ENCODE measurements at regions not wholly inside any gene's neighbourhood (a gene's known extent, or its start where the extent isn't known, plus 50 kb on each side); places are given as distances from the start of the nearest gene placed in this dataset.

DNA sequence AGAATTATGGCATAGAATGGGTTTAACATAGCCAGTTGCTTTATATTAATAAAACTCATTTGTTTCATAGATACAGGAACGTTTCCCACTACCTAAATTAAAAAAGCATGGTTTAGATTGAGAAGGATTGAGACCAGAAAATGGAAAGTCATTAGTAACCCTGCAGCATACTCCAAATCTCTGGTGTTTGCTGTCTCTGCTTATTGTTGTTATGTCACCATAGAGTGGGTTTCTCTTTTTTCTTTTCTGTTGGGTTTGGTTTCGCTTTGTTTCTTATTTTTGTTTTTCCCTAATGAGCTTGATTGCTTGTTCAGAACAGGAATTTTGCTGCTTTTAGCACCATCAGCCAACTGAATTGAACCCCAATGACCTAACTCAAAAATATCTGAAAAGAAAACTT is 1034.8 kb downstream of the MAT2B start:
- no peak for DNase-seq

DNA sequence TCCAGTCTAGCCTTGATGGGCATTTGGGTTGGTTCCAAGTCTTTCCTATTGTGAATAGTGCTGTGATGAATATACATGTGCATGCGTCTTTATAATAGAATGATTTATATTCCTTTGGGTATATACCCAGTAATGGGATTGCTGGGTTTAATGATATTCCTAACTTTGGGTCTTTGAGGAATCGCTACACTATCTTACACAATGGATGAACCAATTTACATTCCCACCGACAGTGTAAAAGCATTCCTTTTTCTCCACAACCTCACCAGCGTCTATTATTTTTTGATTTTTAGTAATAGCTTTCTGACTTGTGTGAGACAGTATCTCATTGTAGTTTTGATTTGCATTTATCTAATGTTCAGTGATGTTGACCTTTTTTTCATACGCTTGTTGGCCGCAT is 1040.1 kb downstream of the MAT2B start:
- DNase-seq, result no peak

DNA sequence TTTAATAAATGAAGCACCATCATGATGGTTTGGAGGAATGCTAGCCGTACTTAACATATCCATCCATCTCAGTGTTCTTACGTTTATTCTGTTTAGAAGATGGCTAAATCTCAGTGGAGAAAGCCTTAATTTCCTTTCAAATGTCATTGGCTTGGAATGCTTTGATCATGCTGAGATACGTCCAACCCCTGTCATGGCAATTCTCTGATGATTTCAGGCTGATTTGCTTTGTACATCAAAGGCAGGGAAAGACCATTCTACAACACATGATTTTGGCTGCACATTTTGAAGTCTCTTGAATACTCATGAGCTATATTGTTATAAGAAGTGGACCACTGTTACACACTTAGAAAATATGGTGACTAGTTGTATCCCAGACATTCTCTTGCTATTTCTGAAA is 1048.4 kb downstream of the MAT2B start:
- no peak for DNase-seq

DNA sequence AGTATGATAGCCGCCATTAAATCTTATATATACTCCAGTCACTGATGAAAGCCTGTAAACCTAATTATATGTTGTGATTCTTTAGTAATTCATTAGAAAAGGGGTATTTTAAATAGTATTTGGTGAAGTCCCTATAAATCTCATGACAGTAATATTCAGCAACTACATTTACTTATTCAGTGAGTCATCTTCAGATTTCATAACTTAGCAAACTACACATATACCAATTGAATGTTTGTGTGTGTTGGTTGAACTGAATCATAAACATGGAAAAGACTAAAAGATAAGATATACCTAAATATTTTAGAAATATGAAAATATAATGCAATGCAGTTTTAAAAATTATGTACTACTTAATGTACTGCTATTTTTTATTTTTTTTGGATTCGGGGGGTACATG is 1050.4 kb downstream of the MAT2B start:
- no peak for DNase-seq

DNA sequence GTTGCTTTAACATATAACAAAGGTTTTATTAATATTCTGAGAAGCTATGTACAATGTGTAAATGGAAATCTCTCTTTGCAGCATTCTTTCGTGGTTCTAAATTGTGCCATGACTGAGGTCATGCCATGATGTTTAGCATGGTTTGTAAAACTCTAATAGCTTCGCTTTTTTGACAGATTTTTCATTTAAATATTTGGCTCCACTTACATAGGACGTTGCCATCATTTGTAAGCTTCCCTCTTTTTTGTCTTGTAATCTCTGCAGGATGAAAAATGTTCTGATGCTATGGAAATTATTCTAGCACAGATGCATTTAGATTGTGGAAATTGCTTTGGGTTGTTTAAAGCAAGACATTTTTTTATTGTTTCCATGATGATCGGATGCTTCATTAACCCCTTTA is 1054.8 kb downstream of the MAT2B start:
- DNase-seq, result no peak

DNA sequence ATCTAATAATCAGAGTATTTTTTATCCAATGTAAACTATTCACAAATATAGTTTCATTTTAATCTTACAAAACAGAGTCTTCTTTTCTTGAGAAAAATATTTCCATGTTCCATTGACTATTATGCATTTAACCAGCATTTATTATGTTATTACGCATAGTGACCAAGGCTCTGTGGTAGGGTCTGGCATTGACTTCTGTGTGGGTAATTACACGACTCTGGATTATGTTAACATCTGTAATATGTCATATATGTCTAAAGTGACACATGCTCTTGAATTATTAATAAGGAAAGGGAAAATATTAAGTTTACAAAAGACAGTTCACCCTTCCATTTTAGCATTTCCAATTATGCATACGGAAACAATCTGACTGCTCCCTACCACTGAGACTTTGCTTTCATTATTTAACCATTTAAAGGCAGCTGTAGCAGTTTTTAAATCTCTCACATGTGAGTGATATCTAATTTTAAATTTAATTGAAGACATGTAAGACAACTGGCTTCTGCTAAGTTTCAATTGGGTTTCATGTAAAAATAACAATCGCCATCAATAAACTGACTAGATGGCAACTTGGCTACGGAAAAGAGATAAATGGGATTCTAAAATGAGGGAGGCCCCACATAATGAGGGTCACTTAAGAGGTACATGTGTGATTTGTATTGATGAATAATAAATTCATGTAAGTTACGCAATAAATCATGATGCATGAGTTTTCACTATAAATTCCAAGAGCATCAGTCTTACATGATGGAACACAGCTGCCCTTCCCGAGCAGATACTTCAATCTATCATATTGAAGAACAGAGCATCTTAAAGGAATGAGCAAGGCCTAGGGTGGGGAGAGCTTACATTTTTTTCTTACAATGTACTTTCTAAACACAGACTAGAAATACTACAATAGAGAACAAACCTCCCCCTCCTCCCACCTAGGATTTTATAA is 1056.8 kb downstream of the MAT2B start:
- DNase-seq, result no peak

DNA sequence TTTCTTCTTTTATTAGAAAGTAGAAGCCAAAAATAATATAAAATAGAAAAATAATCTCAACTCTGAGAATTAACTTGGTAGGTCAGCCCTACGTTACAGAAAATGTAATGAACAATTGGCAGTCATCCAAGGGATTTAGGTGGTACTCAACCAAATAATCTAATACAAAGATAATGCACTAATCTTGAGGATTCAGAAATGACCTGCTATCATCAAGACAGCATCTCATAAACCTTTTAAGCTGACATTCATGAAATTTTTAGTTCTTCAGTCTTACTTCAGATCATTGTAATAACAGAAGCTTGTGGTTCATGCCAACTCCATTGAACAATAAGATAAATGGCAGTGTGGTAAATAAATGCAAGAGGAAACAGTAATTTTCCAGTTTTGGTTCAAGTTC is 1058.0 kb downstream of the MAT2B start:
- DNase-seq, result no peak

DNA sequence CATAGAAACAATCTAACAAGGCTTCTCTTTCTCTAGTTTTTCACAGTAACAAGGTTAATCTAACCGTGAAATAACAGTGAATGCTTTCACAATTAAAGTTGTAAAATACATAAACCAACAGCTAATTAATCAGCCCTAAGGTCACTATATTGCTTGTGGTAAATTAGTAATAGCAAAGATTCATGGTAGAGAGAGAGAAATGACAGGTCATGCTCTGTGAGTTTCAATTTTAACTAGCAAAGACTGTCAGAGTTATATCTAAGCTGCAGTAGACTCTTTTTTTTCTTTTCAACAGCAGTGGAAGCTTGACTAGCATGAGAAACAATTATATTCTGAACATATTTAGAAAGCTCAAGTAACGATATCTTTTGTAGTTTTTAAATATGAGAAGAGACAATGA is 1068.0 kb downstream of the MAT2B start:
- no peak for DNase-seq

DNA sequence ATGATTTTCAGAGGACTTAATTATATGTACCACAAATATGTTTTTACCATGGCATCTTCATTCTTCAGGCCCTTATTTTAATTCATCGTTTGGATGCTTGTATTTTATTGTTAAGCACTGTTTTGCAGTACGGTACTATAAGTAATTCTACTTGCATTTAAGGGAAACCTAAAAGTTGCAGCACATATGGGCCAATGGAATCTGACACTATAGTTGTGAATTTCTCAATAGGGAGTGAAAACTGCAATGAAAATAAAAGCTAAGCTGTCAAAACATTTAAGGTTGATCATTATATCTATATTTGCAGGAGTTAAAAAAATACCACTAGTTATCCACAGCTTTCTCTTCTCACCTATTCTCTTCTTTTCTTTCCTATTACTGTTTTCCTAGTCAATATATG is 1071.8 kb downstream of the MAT2B start:
- DNase-seq, result no peak

DNA sequence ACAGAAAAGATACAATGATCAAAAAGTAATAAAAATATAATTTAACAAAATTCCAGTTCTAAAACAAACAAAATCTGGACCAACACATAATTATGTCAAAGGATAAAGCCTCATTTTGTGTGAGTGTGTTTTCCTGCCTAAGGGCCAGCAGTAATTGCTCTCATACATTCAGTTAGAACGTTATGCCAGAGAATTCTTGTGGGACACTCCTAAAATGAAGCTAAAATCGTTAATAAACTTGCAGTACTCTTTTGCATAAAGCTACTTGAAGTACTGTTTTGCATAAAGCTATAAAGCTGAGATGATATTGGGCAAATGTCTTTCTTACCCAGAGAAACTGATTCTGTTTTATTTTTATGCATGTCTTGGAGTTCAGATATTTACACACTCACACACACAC is 1072.3 kb downstream of the MAT2B start:
- DNase-seq, result no peak

DNA sequence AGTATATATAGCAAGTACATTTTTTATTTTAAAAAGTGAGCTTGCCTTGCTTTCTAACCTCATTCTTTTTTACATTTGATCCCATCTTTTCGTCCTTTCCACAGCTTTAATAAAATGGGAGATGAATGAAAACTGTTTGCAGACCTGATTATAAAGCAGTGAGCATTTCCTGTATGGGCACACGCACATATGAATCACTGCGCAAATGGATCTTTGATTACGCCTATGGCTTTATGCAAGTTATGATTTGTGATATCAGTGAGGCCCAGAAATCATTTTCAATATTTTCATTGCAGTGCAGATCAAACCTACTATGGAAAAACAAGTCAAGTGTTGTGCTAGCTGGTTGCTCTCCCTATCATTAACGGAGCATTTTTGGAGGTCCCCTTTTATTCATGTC is 1073.0 kb downstream of the MAT2B start:
- no peak for DNase-seq

DNA sequence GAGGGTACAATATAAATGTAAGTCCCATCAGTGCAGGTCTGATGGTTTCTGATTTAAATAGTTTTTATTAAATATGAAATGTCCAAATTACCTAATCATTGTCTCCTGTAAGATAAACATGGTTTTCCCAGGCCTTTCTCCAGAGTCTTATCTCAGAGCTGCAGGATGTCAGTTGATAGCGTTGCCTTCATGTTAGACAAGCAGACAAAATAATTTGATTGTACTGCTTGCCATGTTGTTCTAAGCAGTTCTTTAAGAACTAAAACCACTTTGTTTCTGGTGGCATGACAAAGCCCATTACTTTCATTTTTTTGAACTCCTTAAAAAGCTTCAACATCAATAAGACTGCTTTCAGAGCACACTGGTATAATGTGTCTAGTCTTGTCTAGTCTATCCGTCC is 1073.5 kb downstream of the MAT2B start:
- no peak for DNase-seq

DNA sequence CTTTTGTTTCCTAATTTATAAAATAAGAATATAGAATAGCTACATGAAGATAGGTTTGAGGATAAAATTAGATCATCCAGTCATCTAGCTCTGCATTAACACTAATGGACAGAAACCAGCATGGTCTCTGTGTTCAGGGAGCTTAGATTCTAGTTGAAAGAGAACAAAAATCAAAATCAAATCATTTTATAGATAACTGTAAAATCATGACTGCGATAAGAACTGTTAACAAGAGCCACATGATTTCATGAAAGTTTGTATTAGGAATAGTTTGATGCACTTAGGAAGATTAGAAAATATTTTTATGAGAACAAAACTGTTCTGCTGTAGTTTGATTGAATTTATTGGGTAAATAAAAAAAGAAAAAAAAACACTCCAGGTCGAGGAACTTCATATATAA is 1074.7 kb downstream of the MAT2B start:
- no peak for DNase-seq

DNA sequence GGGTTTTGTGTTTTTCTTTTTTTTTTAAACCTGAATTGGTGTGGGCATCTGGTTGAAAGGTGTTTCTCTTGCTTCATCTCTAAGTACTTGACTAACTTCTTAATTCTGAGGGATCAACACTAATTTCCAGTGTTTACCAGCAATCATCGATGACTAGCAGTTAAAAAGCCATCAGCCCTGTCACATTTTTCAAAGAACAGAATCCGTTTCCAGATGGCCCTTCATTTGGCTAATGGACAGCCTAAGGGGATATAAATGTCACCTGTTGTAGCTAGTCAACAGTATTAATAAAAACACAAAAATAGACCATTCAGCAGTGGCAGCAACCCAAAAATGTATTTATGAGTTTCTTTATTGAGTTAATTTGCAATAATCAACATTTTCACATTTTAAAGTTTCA is 1076.5 kb downstream of the MAT2B start:
- no peak for DNase-seq

DNA sequence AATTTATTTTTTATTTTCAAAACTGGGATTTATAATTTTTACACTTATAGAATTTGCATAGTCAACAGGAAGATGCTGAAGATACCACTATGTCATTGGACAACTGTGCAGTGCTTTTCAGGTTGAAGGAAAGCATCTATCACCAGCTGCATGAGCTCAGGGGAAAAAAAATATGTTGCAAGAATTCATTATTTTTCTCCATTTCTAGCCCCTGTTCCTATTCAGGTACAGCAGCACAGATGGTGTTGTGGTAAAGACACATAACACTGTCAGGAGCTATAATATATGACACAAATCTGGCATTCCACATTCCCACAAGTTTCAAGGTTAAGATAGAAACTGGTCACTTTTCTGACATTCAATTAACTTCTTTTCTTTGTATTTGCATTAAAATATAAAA is 1088.6 kb downstream of the MAT2B start:
- no peak for DNase-seq

DNA sequence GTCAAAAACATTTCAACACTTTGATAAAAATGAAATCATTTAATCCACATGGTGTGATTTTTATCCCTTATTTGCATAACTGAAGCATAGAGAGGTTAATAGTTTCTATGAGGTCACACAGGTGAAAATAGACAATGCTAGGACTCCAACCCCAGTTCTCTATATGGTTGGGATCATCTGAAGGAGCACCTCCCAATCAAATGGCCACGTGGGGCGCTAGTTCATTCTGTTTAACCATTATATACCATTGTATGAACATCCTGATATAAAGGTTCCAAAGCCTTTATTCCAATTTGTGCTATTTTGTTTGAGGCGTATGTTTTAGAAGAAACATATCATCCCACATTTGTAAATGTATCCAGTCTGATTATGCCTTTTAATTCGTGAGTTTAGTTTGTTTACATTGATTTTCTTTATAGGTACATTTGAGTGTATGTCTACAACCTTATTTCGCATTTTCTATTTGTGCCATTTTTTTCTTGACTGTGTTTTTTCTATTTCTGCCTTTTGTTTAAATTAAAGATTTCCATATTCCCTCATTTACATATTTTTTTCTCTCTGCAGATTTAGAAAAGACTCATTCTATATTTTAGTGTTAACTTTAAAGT is 1092.0 kb downstream of the MAT2B start:
- no peak for DNase-seq

DNA sequence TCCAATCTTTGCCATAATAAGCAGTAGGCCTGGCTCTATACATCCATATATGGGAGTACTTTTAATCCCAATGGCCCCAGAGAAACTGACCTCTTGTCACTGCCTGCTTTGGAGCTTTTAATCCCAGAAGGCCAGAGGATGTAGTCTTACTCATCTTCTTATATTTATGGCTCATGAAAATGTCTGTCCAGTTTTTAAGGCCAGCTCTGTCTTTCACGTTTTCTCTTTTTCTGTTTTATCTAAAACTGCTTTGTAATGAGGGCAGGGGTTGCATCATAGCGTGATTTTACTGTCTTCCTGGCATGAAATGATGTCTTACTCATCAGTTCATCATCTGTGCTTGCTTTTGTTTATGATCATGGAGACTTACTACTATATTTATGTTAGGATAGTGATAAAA is 1094.9 kb downstream of the MAT2B start:
- no peak for DNase-seq

DNA sequence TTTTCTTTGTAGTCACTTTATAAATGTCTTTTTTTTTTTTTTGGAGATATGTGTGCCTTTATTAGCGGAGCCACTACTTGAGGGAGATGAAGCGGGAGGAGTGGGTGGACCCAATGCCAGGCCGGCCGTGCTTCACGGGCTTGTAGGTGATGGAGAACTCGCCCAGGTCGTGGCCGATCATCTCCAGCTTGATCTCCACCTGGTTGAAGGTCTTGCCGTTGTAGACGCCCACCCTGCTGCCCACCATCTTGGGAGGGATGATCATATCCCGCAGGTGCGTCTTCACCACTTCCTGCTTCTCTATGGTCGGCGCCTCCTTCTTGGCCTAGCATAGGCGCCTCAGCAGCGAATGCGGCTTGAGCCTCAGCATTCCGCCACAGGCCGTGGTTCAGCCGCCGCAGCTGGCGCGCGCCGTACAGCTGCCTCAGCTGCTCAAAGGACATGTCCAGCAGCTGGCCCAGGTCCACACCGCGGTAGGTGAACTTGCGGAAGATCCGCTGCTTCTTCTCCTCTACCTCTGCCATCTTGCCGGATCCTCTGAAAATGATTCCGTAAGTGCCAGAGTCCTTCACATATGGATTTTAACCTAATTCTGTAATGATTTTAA is 1095.6 kb downstream of the MAT2B start:
- DNase-seq, result no peak

DNA sequence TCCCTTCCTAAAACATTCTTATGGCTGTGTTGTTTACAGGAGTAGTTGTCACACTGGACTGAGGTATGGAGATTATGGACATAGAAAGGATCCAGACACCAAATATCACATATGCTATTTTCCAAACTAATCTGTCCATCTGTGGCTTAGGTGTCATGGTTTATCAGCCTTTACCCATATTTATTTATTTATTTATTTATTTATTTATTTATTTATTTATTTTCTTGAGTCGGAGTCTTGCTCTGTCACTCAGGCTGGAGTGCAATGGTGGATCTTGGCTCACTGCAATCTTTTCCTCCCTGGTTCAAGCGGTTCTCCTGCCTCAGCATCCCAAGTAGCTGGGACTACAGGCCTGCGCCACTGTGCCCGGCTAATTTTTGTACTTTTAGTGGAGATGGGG is 1103.1 kb downstream of the MAT2B start:
- no peak for DNase-seq

DNA sequence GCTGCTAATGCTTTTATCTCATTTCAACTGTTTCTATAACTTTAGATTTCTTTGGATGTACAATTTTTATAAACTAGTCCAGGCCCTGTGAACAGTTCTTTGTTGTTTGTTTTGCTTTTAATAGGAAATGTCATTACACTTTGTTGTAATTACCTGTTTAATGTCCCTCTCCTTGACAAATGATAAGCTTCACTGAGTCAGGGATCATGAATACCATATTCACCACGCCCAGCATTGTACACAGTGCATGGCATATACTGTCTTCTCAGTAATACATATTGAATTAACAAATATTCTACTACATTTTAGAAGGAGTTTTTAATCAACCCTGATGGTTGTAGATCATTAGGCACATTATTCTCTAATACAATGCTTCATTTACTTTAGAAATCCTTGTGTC is 1105.0 kb downstream of the MAT2B start:
- no peak for DNase-seq

DNA sequence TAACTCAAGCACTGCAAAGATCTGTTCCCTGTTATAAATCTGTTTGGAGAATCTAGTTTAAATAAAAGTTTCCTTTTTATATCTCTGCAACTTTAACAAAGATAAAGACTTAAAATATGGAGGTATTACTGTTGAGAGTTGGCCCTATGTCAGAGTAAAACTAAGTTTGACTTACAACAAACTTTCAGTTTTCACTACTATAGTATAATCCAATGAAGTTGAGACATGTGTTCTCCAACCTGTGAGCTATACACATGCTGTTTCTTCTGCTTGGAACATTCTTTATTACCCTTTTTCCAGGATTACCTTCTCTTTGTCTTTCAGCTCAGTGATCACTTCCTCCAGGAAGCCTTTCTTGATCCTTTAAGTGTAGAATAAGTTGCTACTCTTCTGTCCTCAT is 1109.3 kb downstream of the MAT2B start:
- DNase-seq, result no peak

DNA sequence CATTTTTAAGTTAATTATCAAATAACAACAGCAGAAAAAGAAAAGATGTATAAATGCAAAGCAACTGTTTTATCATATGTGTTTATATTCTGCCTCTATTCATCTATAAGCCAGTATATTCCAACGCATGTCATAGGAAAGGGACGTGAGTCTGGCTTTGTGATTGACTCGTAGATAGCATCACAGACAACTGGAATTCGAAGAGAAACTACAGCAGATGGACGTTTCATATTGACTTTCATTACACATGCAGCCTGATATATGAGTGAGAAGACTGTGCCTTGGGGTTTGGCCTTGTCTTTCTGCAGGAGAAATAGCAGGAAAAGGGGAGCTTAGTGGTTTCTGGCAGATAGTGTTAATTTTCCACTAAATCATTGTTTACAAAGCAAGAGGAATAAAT is 1111.9 kb downstream of the MAT2B start:
- DNase-seq, result no peak

DNA sequence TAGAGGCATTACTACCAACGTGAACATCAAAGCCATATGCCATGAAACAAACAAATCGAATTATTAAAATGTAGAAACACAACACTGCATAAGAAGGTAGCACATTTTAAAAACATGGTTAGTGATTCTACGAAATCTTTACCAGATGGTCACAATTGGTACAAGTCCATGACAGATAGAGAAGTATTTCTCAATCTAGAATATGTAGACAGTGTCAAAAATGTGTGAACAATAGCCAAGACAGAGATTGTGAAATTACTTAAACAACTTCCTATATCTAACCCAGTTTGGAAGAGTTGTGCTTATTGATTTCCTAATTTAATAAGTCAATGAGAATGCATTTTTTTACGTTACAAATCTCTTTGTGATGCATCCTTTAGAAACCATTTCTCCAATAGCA is 1121.6 kb downstream of the MAT2B start:
- DNase-seq, result no peak

DNA sequence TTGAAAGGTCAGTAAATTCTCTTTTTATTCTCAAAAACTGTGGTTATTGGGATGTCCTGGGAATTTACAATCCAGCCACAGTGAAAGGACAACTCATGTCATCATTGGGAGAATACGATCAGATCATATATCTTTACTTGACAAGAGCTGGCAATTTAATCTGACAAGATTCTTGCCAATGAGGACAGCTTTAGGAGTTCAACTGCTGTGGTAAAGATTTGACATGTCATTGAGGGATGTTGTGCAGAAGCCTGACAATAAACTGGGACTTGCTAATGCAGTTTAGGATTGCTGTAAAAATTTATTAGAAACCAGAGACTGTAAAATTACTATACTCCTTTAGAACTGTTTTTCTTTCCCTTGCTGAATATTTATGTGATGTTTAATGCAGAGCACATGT is 1131.0 kb downstream of the MAT2B start:
- no peak for DNase-seq

All from midbrain (tissue), 1 donor.